HUDEP-2 (cell line): ENCODE measurements at regions not wholly inside any gene's neighbourhood (a gene's known extent, or its start where the extent isn't known, plus 50 kb on each side); places are given as distances from the start of the nearest gene placed in this dataset.
"Not testable (repeated sequence)": the region's sequence is repeated elsewhere in the genome, so short reads cannot be mapped to it uniquely, and the experiment has no call there.

Source experiments
- DNase-seq, 76 experiments: peaks; one replicate each; lab custom pipeline; 2025; ENCODE audit not compliant: unreplicated experiment in 76 of 76; lab: John Stamatoyannopoulos, UW

DNA sequence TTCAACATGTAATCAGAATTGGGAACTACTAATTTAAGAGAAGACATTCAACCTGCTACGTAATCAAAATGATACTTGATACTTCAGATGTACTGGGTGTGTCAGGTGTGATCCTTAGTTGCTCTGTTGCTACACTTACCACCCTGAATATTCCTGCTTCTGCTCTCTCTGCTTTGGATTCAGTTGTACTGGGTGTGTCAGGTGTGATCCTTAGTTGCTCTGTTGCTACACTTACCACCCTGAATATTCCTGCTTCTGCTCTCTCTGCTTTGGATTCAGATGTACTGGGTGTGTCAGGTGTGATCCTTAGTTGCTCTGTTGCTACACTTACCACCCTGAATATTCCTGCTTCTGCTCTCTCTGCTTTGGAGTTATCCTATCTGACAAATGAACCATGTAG is 290.2 kb downstream of the RAB38 start:
- DNase-seq, result not testable (repeated sequence)

DNA sequence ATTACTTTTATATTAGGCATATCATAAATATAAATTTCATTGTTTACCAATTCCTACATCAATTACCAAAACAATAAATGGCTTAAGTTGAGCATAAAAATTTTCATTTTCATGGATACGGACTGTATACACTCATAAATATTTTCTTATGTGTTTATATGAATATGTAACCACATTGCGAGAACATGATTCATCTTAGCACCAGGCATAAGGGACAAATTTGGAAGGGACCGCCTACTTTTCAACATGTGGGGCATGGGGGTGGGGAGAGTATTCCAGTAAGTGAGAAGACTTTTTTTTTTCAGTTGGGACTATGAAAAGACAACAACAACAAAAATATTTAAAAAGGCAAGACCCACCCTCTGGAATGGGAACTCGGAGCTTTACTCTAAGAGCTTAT is 296.1 kb downstream of the RAB38 start:
- no peak for DNase-seq

DNA sequence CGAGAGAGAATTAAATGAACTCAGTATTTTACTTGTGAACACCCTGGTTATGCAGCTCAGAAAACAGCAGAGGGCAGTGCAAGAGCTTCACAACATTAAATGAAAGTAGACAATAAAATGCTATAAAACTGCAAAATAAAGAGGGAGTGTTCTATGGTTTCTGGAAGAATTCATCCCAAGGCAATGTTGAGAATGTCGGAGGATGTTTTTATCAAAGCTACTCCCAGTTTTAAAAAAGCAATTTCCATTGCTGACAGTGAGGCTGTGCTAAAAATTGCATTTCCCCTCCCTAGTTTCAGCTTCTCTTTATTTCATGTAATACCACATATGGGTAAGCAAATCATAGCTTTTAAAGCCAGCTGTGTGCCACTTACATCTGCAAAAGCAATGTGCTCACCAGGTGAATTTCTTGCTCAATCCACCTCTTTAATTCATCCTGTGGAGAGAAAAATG is 296.8 kb downstream of the RAB38 start:
- peak in 4 of 76 experiments; percentile 2 to 8 (median 3) for DNase-seq

DNA sequence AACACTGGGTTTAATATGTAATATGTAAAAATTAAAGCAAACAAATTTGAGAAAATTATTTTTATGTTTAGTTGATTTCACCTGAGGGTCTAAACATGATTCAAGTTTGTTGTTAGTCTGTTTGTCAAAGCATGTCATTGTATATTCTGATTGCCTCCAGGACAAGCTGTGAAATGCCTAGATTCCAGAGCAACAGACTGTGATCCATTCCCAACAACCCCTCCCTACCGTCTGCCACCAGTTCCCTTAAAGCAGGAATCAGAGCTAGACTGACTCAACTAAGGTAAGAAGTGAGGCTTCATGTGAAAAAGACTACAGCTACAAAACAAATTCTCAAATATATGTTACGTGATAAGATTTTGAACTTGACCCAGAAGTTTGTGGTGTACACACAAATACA is 304.2 kb downstream of the RAB38 start:
- no peak for DNase-seq

DNA sequence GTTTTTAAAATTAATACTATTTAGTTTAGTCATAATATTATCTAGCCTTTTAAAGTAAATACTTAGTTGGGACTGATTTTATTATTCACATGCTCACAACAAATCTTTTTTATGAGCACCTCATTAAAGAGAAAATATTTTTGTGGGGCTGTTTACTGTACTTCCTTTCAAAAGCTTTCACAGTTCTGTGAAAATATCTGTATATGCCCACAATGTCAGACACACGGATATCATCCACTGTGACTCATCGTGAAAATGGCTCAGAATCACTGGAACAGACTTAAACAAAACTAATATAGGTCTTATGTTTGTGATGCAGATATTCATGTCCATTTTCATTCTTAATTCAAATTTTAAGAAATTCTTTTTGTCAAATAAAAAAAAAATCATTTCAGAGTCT is 305.2 kb downstream of the RAB38 start:
- DNase-seq, result no peak

DNA sequence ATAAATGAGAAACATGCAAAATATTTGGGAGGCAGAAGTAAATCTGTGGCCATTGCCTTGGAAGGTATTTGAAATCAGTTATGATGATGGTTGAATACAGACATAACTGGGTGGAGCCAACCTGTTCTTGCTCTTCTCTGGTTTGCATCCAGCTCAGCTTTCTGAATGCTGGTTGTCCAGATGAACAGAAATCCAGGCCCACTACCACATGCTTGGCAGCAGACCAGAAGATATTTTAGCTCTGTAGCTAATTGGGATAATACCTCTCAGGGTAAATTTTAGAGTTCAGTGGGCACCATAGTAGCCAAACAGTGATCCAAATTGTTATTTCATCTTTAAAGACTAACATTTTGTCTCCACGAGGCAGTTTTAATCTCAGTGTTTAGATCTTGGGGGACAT is 308.3 kb downstream of the RAB38 start:
- DNase-seq, result no peak

DNA sequence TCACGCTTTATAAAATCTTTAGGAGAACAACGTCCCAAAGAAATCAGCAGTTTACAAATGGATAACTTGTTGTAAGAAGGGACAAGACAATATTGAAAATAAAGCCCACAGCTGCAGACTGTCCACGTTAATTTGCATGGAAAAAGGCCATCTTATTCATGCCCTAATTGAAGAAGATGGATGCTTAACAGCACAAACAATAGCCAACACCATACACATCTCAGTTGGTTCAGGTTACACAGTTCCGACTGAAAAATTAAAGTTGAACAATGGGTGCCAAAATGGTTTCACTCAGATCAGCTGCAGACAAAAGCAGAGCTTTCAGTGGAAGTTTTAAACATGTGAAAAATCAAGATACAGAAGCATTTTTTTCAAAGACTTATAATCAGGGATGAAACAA is 314.2 kb downstream of the RAB38 start:
- no peak for DNase-seq

DNA sequence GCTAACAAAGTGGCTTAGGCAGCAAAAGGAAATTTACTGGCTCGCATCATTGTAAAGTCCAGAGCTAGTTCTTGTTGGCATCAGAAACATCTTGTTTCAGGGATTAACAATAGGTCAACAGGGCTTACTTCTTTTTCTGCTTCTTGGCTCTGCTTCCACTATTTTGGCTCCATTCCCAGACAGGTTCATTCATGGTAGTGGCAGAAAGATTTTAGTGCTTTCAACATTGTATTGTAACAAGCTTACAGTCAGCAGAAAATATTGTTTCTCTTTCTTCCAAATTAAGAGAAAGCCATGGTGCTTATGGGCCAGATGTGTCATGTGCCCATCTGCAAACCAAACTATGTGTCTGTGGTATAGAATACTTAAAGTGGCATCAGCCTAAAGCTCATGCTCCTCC is 315.6 kb downstream of the RAB38 start:
- DNase-seq, result no peak

DNA sequence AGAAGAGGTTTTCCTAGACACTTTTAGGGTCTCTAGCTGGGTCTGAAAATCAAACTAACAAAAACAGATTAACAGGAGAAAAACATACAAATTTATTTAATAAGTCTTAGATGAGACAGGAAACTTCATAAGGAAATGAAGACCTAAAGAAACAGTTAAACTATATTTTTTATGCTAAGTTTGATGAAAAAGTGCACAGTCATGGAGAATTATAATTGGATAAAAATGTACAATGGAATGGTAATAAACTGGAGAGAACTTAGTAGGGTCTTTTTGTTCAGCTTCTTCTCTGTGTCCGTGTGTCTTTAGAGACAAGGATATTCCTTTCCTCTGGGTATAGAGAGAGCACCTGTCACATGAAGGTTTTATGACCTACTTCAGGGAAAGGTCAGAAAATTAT is 323.4 kb downstream of the RAB38 start:
- no peak for DNase-seq

DNA sequence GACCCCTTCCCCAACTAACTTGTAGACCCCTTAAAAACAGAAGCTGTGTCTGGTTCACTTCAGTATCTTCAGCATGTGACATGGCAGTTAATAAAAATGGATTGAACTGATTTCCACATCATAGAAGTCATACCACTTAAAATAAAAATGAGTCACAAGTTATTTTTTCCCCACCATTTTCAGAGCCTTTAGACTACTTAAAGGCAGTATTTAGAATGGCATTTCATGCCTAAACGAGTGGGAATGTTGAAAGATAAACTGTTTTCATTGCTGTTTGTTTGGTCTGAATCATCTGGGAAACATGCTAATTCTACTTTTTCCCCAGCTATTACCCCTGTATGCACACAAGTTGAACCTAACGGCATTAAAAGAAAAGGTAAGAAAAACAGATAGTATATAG is 324.0 kb downstream of the RAB38 start:
- DNase-seq, result no peak

DNA sequence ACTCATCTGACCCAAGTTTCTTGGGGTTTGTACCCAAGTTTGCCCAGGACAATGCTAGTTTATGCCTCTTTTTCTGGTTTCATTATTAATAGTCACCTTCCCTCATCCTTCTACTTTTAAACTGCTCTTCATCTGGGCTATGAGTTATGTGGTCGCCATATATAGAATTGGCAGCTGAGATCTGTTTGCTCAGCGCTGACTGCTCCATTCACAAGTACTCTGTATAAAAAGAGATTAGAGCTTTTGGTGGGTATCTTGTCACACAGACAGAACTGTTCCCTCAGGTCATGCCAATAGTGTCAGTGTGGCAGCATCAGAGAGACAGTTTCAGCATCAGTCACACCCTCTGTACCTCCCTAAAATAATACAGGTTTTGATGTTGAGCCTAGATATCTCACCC is 326.0 kb downstream of the RAB38 start:
- DNase-seq, result no peak

DNA sequence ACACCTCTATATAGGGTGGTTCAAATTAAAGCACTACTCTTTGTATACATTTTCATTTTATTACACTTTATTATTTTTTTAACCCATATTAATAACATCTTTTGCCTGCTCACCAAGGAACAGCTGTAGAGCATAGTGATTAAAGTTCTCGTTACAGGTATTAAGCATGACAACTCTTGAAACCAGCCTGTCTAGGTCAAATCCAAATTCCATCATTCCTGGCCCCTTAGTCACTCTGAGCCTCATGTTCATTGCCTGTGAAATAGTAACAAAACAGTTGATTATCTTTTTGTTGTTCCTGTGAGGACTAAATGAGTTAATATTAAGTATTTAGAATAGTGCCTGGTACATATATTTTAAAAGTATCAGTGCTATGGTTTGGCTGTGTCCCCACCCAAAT is 334.5 kb downstream of the RAB38 start:
- DNase-seq, result no peak

DNA sequence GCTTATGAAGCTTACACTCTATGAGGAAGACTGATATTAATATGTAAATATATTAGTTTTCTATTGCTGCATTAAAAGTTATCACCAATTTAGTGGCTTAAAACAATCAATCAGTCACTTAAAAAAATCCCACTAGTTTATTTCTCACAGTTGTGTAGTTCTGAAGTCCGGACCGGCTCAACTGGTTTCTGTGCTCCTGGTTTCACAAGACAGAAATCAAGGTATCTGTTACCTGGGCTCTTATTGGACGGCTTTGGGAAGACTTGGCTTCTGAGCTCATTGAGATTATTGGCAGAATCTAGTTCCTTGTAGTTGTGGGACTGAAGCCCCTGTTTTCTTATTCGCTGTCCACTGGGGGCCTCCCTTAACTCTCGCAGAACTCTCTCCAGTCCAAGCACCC is 343.0 kb downstream of the RAB38 start:
- no peak for DNase-seq

DNA sequence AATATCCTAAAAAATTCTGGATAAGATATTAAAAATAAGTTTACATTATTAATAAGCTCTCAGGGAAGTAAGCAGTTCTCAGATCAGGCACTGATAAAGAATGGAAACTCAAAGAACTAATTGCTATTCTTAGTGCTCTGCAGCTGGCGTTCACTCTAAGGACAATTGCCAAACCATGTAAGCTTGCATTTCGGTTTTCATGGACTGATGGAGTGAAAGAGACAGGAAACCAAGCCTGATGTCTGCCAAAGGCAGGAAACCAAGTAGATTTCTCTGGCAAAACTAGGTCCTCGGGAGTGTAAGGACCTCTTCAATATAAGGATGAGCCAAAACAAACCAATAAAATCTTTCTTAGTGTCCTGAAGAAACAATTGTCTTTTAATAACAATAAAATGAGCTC is 355.2 kb downstream of the RAB38 start:
- DNase-seq, result no peak

DNA sequence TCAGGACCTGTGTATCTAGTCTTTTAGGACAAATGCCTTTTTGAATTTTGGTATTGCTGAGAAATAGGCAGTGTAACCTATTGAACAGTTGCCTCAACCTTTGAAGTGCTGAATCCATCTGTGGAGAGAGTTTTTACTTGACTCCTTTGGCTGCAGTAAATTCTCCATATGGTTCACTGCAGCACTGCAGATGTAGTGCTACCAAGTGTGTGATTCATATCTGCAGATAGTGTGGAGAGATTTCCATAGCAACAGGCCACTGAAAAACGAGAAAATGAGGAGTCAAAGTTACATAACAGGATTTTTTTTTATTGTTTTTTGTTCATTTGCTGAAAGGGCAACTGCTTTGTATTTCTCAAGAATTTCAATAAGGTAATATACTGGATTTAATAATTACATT is 356.1 kb downstream of the RAB38 start:
- DNase-seq, result no peak

DNA sequence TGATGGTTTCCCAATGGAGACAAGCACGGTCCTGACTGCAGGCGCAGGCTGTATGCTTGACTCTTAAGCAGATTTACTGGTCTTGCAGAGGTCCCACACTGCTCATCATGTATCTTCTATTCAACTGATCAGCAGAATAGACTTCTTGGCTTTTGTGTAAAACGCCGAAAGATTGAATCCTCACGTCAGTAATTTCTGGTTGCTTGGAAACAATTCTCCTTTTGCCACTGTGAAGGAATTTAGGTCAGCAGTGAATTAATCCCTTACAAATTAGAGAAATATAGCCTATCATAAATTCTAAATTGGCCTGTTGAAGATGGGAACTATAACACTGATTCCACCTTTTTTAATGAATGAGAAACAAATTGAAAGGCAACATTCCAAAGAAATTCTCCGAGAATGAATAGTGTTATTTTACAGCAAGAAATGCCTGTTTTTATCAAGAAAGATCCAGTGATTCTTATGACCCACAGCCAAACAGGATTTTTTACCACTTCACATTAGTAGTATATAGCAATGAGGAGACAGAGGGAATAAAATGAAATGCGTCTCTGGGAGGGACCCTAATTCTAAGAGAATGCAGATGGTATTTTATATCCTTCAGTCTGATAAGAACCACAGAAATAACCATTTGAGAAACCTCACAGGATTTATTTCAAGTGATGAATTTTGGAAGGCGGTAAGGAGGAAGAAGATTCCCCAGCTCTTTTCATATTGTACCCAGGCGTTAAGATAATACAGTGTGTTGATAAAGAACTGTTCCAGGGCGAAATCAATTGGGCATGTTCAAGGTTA is 362.5 kb downstream of the RAB38 start:
- no peak for DNase-seq

DNA sequence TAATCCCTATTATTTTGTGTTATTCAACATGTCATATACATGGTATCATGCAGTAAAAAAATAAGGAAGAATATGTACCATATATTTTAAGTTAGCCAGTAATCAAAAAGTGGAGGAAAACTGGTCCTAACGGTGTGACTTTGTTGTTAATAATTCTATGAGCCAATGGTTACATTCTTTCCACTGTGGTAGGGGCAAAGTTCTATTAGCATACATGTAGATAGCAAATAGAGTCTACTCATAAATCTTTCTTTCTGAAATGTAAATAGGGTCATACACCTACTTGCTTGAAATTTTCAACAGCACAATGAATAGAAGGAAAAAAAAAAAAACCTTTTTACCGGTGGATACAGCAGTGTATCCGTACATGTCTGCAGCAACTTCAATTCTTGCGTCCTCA is 364.8 kb downstream of the RAB38 start:
- DNase-seq, result no peak

DNA sequence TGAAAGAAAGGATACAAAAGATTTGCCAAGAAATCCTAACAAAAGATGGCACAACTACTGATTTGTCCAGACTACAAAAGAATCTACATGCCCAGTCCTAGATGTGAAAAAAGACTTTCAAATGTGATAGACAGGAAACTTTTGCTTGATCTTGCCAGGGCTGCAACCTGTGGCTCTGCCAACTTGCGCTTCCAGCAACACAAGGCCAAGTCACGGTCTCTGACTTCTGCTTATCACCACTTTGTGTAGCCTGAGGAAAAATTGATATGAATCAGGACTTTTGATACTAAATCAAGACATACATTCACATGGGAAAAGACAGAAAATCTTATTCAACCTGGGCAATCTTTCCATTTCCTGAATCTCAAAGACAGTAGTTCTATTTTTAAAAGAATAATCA is 366.0 kb downstream of the RAB38 start:
- no peak for DNase-seq

DNA sequence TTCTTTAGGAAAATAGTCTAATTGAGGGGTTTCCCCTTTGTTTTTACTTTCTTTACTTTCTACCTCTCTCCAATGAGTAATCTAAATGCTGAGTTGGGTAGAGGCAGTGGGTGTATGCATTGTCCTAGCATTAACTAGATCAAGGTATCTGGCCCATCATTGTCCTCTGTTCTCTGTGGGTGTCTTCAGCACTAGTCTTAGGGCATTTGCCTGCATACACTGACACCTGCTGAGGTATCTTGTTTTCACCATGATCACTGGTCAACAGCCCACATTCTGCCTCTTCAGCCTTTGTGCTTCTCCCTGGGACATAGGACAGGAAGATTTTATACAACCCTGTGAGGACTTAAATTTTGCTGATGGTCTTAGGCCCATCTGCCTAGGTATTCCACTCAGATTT is 371.1 kb downstream of the RAB38 start:
- no peak for DNase-seq

DNA sequence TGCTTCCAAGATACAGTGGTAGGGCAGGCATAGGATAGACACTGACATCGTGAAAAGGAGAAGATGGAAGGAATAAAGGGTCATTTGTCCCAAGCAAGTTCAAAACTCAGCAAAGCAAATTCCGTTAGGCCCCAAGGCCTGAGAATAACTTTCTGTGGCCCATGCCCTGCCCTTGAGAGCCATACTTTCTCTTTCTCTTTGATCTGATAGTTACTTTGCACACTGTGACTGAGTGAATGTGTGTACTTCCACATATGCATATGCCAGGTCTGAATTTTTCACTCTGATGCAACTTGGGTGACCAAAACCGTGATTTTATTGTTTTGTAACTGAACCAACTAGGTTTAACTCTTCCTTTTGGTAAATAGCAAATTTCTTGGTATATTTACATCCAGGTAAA is 371.5 kb downstream of the RAB38 start:
- DNase-seq, result no peak

DNA sequence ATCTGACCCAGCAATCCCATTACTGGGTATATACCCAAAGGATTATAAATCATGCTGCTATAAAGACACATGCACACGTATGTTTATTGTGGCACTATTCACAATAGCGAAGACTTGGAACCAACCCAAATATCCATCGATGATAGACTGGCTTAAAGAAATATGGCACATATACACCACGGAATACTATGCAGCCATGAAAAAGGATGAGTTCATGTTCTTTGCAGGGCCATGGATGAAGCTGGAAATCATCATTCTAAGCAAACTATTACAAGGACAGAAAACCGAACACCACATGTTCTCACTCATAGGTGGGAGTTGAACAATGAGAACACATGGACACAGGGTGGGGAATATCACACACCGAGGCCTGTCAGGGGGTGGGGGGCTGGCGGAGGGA is 390.4 kb downstream of the RAB38 start:
- DNase-seq, result not testable (repeated sequence)

DNA sequence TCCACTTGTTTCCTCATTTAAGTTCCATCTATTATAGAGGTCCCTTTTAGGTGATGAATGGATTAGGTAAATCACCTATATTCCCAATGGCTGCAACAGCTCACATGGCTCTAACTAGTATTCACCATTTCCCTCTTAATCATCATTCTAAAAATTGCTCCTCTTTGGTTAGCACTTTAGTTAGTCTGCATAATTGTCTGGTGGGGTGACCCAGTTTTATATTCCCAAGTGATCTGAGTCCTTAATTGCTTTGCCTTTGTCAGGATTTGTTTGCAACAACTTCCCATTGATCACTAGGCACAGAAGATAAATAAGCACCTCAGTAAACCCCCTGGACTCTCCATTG is 395.2 kb downstream of the RAB38 start:
- no peak for DNase-seq
